Stimulated activated CD4-positive, alpha-beta T cell treated with anti-CD3 and anti-CD28 coated beads, TNF-alpha, amount 100 ng/mL, for 24 hours (primary cell): ENCODE measurements at regions not wholly inside any gene's neighbourhood (a gene's known extent, or its start where the extent isn't known, plus 50 kb on each side); places are given as distances from the start of the nearest gene placed in this dataset.

ENCODE experiments used
- DNase-seq, 3 experiments: peaks; one replicate each; pipeline ENCODE4 v3.0.0-alpha.2; 2020; ENCODE audit warnings: low read depth in 3 of 3

GRCh38 chr5:17167171-17167891 lies 50.1 kb upstream of the BASP1 start:
- DNase-seq: no peak
